ENCODE measurements at regions not wholly inside any gene's neighbourhood (a gene's known extent, or its start where the extent isn't known, plus 50 kb on each side); places are given as distances from the start of the nearest gene placed in this dataset.

DNA sequence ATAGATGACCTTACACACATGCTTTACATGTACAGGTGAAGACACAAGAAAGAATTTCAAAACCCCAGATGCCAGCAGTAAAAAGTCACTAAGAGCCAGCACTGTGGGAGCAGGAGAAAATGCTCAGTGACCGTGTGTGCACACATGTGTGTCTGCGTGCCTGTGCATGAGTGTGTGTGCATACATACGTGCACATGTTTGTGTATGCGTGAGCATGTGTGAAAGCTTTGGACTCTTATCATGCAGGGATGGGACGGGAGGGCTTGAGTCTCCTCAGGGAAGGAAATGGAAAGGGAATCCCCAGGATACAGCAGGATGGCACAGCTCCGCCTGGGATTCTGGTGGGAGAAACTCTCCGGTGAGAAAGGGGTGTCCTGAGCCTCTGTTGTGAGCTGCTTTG, 121.5 kb upstream of the B3GAT1 start:
- no peak overlapping the region for H3K4me3 ChIP-seq
- ATAC-seq (no peak), DNase-seq (no peak)
- no peaks in the 10 kb centered on the region for H3K36me3 ChIP-seq
- TF ChIP-seq, protein P1, sequence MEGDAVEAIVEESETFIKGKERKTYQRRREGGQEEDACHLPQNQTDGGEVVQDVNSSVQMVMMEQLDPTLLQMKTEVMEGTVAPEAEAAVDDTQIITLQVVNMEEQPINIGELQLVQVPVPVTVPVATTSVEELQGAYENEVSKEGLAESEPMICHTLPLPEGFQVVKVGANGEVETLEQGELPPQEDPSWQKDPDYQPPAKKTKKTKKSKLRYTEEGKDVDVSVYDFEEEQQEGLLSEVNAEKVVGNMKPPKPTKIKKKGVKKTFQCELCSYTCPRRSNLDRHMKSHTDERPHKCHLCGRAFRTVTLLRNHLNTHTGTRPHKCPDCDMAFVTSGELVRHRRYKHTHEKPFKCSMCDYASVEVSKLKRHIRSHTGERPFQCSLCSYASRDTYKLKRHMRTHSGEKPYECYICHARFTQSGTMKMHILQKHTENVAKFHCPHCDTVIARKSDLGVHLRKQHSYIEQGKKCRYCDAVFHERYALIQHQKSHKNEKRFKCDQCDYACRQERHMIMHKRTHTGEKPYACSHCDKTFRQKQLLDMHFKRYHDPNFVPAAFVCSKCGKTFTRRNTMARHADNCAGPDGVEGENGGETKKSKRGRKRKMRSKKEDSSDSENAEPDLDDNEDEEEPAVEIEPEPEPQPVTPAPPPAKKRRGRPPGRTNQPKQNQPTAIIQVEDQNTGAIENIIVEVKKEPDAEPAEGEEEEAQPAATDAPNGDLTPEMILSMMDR (IDR thresholded peaks at IDR 0.05 in 4 of 5, conservative IDR thresholded peaks at IDR 0.05 in 1 of 5) = no peak
- no peak for TF ChIP-seq POLR2A (IDR thresholded peaks at IDR 0.05)
- no peaks in the 10 kb centered on the region for H3K4me1 ChIP-seq
- H3K27ac ChIP-seq = no peak overlapping the region
- intact Hi-C loops (cut with DNase I; ENCODE audit: low total_unique reads) = no loop called here
- peaks cover 0 to 8% (median 5%) of the 10 kb centered on the region in 3 donors for H3K27me3 ChIP-seq
- in situ Hi-C loops (cut with MboI; ENCODE audit: low sequenced_read_pairs in 4 of 4) = no loop called here
- H3K9me3 ChIP-seq = no peaks in the 10 kb centered on the region

DNA sequence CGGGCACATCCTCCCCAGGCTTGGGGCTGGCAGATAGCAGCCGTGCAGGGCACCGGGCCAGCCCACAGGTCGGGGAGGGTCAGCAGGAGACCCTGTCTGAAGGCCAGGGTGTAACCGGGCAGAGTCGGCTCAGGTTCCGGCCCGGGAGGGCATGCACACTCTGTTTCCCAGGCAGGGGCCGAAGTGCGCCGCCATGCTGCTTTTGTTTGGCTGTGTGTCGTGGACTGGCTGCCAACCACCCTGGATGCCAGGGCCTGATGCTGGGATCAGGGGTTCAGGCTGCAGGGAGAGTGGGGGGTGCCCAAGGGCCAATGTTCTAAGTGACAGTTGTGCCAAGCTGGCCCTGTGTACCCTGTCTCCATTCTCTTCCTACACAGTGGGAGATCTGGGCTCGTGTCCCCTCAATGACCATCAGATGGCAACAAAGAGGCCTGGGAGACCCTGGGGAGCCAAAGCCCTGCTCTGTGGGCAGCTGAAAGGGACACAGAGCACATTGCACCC, 120.9 kb upstream of the B3GAT1 start:
- TF ChIP-seq POLR2A (IDR thresholded peaks at IDR 0.05) = no peak
- TF ChIP-seq, protein P1 (IDR thresholded peaks at IDR 0.05 in 4 of 5, conservative IDR thresholded peaks at IDR 0.05 in 1 of 5) = no peak
- Histone ChIP-seq H3K4me1 (no peaks in the 10 kb centered on the region), H3K36me3 (no peaks in the 10 kb centered on the region), H3K9me3 (no peaks in the 10 kb centered on the region), H3K27me3 (peaks cover 0 to 8% (median 3%) of the 10 kb centered on the region in 3 donors), H3K4me3 (no peak overlapping the region), H3K27ac (no peak overlapping the region)
- no peak for DNase-seq
- intact Hi-C loops (cut with DNase I; ENCODE audit: low total_unique reads) = no loop called here
- in situ Hi-C loops (cut with MboI; ENCODE audit: low sequenced_read_pairs in 4 of 4) = no loop called here
- no peak for ATAC-seq

DNA sequence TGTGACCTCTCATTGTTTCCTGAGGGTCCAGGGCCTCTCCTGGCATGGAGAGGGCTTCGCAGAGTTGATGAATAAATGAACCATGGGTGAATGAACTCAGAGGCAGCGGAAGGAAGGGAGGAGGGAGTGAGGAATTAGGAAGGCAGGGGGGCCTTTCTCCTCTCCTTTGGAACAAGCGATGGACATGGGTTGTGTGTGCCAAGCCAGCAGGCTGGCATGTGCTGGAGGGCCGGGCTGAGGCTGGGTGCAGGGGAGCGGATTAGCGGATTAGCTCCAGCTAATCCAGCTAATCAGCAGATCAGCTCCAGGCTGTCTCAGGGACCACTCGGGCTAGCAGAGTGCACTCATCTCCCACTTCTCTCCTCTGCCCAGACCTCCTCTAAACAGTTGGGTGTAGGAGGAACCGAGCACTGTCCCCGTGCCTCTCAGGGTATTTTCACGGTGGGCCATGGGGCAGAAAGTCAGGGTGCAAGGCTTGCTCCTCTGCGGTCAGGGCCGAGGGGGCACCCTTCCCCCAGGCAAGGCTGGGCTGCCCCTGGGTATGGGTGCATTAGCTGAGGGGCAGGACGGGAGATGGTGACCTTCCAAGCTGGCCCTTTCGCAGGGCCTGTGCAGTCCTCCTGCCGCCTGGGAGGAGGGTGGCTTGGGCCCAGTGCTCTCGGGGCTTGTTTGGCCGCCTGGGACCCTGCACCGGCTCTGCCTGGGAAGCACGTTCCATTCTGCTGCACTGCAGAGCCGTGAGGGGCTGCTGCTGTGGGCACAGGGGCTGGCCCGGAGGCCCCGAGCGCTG, 120.3 kb upstream of the B3GAT1 start:
- H3K4me3 ChIP-seq = no peak overlapping the region
- H3K27me3 ChIP-seq = peaks cover 0 to 8% (median 3%) of the 10 kb centered on the region in 3 donors
- no peaks in the 10 kb centered on the region for H3K36me3 ChIP-seq
- ATAC-seq (no peak), DNase-seq (no peak)
- H3K9me3 ChIP-seq = no peaks in the 10 kb centered on the region
- intact Hi-C loops (cut with DNase I; ENCODE audit: low total_unique reads) = no loop called here
- H3K4me1 ChIP-seq = no peaks in the 10 kb centered on the region
- in situ Hi-C loops (cut with MboI; ENCODE audit: low sequenced_read_pairs in 4 of 4) = no loop called here
- TF ChIP-seq, protein P1 (IDR thresholded peaks at IDR 0.05 in 4 of 5, conservative IDR thresholded peaks at IDR 0.05 in 1 of 5) = no peak
- TF ChIP-seq POLR2A (IDR thresholded peaks at IDR 0.05) = no peak
- H3K27ac ChIP-seq = no peak overlapping the region

DNA sequence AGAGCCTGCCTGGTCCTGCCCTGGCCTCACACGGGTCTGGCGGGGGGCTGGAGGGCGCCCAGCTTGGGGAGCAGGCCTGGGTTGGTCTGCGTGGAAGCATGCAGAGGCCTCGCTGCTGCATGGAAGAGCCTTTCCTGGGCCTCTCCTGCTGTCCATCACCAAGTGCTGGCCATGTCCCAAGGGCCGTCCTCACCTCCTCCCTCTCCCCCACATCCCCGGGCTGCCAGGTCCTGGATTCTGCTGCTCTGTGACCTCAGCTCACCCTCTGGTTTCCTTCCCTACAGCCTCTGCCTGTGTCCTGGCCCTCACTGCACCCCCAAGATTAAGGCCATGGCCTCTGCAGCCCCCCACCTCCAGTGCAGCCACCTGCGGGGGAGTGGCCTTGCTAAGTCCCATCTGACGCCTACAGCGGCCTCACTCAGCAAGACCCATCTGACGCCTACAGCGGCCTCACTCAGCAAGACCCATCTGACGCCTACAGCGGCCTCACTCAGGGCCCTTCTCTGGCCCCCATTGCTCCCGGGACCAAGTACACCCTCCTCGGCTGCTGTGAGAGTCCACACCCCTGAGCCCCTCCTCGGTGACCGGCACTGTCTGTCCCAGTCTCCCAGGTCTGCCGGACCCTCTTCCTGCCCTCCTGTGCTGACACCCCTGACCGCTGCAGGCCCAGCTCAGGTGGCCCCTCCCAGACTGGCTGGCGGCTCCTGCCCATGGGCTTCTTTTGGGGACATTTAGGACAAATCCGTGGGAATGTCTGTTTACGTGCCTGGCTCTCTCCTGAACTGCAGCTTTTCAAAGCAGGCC, 119.5 kb upstream of the B3GAT1 start:
- ATAC-seq (no peak), DNase-seq (no peak)
- TF ChIP-seq POLR2A (IDR thresholded peaks at IDR 0.05) = no peak

More for the DNA sequence above, 119.5 kb upstream of the B3GAT1 start:
- H3K4me1 ChIP-seq = no peaks in the 10 kb centered on the region
- in situ Hi-C loops (cut with MboI; ENCODE audit: low sequenced_read_pairs in 4 of 4) (no loop called here), intact Hi-C loops (cut with DNase I; ENCODE audit: low total_unique reads) (no loop called here)
- no peak overlapping the region for H3K27ac ChIP-seq
- H3K27me3 ChIP-seq = peaks cover 0 to 8% (median 3%) of the 10 kb centered on the region in 3 donors
- no peaks in the 10 kb centered on the region for H3K36me3 ChIP-seq
- no peaks in the 10 kb centered on the region for H3K9me3 ChIP-seq
- H3K4me3 ChIP-seq = no peak overlapping the region
